ENCODE measurements at regions not wholly inside any gene's neighbourhood (a gene's known extent, or its start where the extent isn't known, plus 50 kb on each side); places are given as distances from the start of the nearest gene placed in this dataset.

GRCh38 chr21:14685568-14685967 lies 139.5 kb upstream of the SAMSN1 start:
- intact Hi-C loops (cut with DNase I) = no loop called here
- H3K4me1 ChIP-seq = peaks cover 0 to 63% of the 10 kb centered on the region in 2 donors
- DNase-seq (no peak), ATAC-seq (no peak)
- TF ChIP-seq, protein P1, sequence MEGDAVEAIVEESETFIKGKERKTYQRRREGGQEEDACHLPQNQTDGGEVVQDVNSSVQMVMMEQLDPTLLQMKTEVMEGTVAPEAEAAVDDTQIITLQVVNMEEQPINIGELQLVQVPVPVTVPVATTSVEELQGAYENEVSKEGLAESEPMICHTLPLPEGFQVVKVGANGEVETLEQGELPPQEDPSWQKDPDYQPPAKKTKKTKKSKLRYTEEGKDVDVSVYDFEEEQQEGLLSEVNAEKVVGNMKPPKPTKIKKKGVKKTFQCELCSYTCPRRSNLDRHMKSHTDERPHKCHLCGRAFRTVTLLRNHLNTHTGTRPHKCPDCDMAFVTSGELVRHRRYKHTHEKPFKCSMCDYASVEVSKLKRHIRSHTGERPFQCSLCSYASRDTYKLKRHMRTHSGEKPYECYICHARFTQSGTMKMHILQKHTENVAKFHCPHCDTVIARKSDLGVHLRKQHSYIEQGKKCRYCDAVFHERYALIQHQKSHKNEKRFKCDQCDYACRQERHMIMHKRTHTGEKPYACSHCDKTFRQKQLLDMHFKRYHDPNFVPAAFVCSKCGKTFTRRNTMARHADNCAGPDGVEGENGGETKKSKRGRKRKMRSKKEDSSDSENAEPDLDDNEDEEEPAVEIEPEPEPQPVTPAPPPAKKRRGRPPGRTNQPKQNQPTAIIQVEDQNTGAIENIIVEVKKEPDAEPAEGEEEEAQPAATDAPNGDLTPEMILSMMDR (IDR thresholded peaks at IDR 0.05) = no peak
- H3K27me3 ChIP-seq = no peaks in the 10 kb centered on the region
- H3K4me3 ChIP-seq = no peak overlapping the region
- H3K9me3 ChIP-seq = no peaks in the 10 kb centered on the region
- H3K36me3 ChIP-seq = no peaks in the 10 kb centered on the region
- peak overlapping the region; percentile 29 to 85 for H3K27ac ChIP-seq

DNA sequence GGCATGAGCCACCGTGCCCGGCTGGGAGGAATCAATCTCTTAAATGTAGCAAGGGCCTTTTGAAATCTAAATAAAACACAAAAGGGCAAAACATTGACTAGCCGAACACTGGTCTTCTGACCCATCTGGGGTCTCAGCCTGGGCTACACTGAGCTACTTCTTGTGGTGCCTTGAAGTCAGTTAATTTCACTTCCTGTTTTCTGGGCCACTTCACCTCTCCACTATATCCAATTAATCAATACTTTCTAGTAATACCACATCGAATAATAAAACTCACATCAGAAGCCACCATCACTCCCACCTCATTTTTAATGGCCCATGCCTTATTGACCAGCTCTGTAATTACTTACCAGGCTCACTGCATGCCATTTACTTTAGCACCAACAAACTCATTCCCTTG lies 138.0 kb upstream of the SAMSN1 start:
- peak in 1 of 4 donors; percentile 26 for DNase-seq
- no peaks in the 10 kb centered on the region for H3K9me3 ChIP-seq
- H3K27me3 ChIP-seq = no peaks in the 10 kb centered on the region
- no peaks in the 10 kb centered on the region for H3K36me3 ChIP-seq
- intact Hi-C loops (cut with DNase I) = no loop called here
- no peak for ATAC-seq
- TF ChIP-seq, protein P1 (IDR thresholded peaks at IDR 0.05) = no peak
- no peak overlapping the region for H3K4me3 ChIP-seq
- H3K27ac ChIP-seq = peak overlapping the region in 1 of 2 donors; percentile 85
- peaks cover 0 to 63% of the 10 kb centered on the region in 2 donors for H3K4me1 ChIP-seq

- ATAC-seq = no peak
- intact Hi-C loops (cut with DNase I) = no loop called here
- H3K27me3 ChIP-seq = no peaks in the 10 kb centered on the region
These were observed 136.9 kb upstream of the SAMSN1 start for GRCh38 chr21:14683063-14683462.

GRCh38 chr21:14678973-14679574 lies 133.0 kb upstream of the SAMSN1 start:
- TF ChIP-seq, protein P1 (IDR thresholded peaks at IDR 0.05) = no peak
- H3K9me3 ChIP-seq = no peaks in the 10 kb centered on the region
- no peak overlapping the region for H3K4me3 ChIP-seq
- ATAC-seq = no peak
- intact Hi-C loops (cut with DNase I) = no loop called here
- H3K27me3 ChIP-seq = no peaks in the 10 kb centered on the region
- H3K36me3 ChIP-seq = no peaks in the 10 kb centered on the region
- no peak for DNase-seq
- peaks cover 0 to 44% of the 10 kb centered on the region in 2 donors for H3K4me1 ChIP-seq
- no peak overlapping the region for H3K27ac ChIP-seq

More at GRCh38 chr21:14683063-14683462, 136.9 kb upstream of the SAMSN1 start:
- no peaks in the 10 kb centered on the region for H3K9me3 ChIP-seq
- H3K27ac ChIP-seq = peak overlapping the region in 1 of 2 donors; percentile 85
- TF ChIP-seq, protein P1 (IDR thresholded peaks at IDR 0.05) = no peak
- peaks cover 0 to 61% of the 10 kb centered on the region in 2 donors for H3K4me1 ChIP-seq
- no peaks in the 10 kb centered on the region for H3K36me3 ChIP-seq
- no peak overlapping the region for H3K4me3 ChIP-seq
- DNase-seq = no peak

DNA sequence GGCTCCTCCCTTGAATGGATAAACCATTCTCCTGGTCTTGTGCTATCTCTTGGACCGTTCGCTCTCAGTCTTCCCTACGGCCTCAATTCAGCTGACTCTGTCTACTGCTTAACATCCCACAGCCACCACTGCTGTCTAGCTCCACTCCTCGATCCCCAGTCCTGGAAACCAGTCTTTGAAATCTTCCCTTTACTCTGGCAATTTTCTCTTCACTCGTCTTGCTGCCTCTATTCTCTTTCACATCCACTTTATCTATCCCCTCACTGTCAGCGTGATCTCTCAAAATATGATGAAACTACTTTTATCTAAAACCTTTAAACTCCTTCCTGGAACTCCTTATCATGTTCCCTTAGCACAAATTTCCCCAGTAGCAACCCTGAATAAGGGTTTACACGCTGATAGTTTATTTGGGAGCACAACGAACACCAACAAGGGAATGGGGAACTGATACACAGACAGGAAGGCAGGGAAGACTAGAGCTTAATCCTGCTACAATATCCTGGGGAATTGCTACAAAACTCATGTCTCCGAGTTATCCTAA lies 131.6 kb upstream of the SAMSN1 start:
- no peaks in the 10 kb centered on the region for H3K36me3 ChIP-seq
- H3K9me3 ChIP-seq = no peaks in the 10 kb centered on the region
- no peak overlapping the region for H3K4me3 ChIP-seq
- H3K4me1 ChIP-seq = peaks cover 0 to 31% of the 10 kb centered on the region in 2 donors
- no peak overlapping the region for H3K27ac ChIP-seq
- TF ChIP-seq, protein P1 (IDR thresholded peaks at IDR 0.05) = no peak
- no peak for DNase-seq
- no peaks in the 10 kb centered on the region for H3K27me3 ChIP-seq
- intact Hi-C loops (cut with DNase I) = no loop called here
- no peak for ATAC-seq
